HepG2 (cell line): ENCODE measurements at regions not wholly inside any gene's neighbourhood (a gene's known extent, or its start where the extent isn't known, plus 50 kb on each side); places are given as distances from the start of the nearest gene placed in this dataset.

ENCODE experiments used
- ATAC-seq: fragments of 200-7000 bp; cut with Tn5 transposase; 3 replicates; pipeline ENCODE4 v1.9.1; 2020; ENCODE audit warnings: mild to moderate bottlenecking, moderate library complexity
- BruUV-seq: library from RNA; stranded (reverse); fragments of 400-500 nt; replicated peaks from 2 replicates; lab custom pipeline; 2021; lab: Mats Ljungman, UMichigan
- CTCF ChIA-PET: fragments of 300-600 bp; formaldehyde crosslinking; extraction: SDS; loops from one replicate; lab custom pipeline; 2021; ENCODE audit warnings: low total read pairs, inconsistent platforms, low intra/inter-chr PET ratio; lab: Yijun Ruan, JAX
- POLR2A ChIA-PET: fragments of 350-600 bp; sonication (Branson Sonifier 250); formaldehyde crosslinking; loops from one replicate; lab custom pipeline; 2020; ENCODE audit warnings: antibody characterized with exemption, inconsistent platforms; lab: Yijun Ruan, JAX
- DNase-seq: peaks from one replicate; pipeline ENCODE4 v3.0.0-alpha.2; 2015; ENCODE audit warnings: low spot score
- FAIRE-seq: peaks from 3 replicates; lab custom pipeline; 2011; peaks lifted over from hg19 to GRCh38; lab: Jason Lieb, UNC
- H2AFZ ChIP-seq: one replicate; pipeline ENCODE4 v1.6.1; 2011; ENCODE audit warnings: low read length, inconsistent platforms
- H3K27ac ChIP-seq: fragments of 300-600 bp; 3 replicates; pipeline ENCODE4 v1.8.0; 2011; ENCODE audit warnings: mixed run types, mild to moderate bottlenecking, mixed read lengths, low read length, inconsistent platforms; ENCODE audit not compliant: insufficient read depth; ENCODE audit errors: extremely low read length
- H3K27me3 ChIP-seq, 2 experiments: fragments of 200-600 bp in 1 of 2; 2 replicates in 1 of 2; 3 replicates in 1 of 2; pipeline versions ENCODE4 v1.6.0 to v1.8.0; 2011; ENCODE audit warnings: low read length in 2 of 2, mild to moderate bottlenecking in 2 of 2, moderate library complexity in 2 of 2, inconsistent platforms in 1 of 2; ENCODE audit not compliant: insufficient read depth in 2 of 2, control insufficient read depth in 1 of 2
- H3K36me3 ChIP-seq, 2 experiments: fragments of 200-600 bp in 1 of 2; replicated peaks in 1 of 2; 2 replicates in 1 of 2; 3 replicates in 1 of 2; pipeline versions ENCODE4 v1.5.1 to v1.8.0; 2011; ENCODE audit warnings: low read length in 2 of 2, inconsistent platforms in 1 of 2; ENCODE audit not compliant: insufficient read depth in 2 of 2, control insufficient read depth in 1 of 2
- H3K4me1 ChIP-seq: 2 replicates; pipeline ENCODE4 v1.5.1; 2012; ENCODE audit warnings: low read length, inconsistent platforms; ENCODE audit not compliant: insufficient read depth
- H3K4me2 ChIP-seq: 2 replicates; pipeline ENCODE4 v1.6.0; 2011; ENCODE audit warnings: low read depth, low read length, inconsistent platforms
- H3K4me3 ChIP-seq, 3 experiments: fragments of 200-600 bp in 1 of 3; sonication (generic), shearing (Covaris generic) in 1 of 3; replicated peaks in 1 of 3; 2 replicates each; pipeline ENCODE4 v1.5.1; 2011 to 2016; ENCODE audit warnings: low read length in 3 of 3, inconsistent platforms in 2 of 3, low read depth in 2 of 3, mild to moderate bottlenecking in 2 of 3, control low read depth in 1 of 3, mixed read lengths in 1 of 3; ENCODE audit not compliant: insufficient read depth in 1 of 3
- H3K79me2 ChIP-seq: one replicate; pipeline ENCODE4 v1.6.1; 2011; ENCODE audit warnings: low read length, inconsistent platforms; ENCODE audit not compliant: insufficient read depth
- H3K9ac ChIP-seq: 2 replicates; pipeline ENCODE4 v1.6.0; 2011; ENCODE audit warnings: mild to moderate bottlenecking, low read depth, low read length, inconsistent platforms; ENCODE audit not compliant: insufficient read depth
- H3K9me3 ChIP-seq: 2 replicates; pipeline ENCODE4 v1.5.1; 2012; ENCODE audit warnings: mild to moderate bottlenecking, low read length
- H4K20me1 ChIP-seq: 2 replicates; pipeline ENCODE4 v1.6.0; 2011; ENCODE audit warnings: inconsistent platforms, mild to moderate bottlenecking, low read length, moderate library complexity; ENCODE audit not compliant: insufficient read depth
- ELF3 ChIP-seq: IDR thresholded peaks from 2 replicates; pipeline ENCODE4 v1.6.1; 2016; ENCODE audit warnings: missing genetic modification reagents, missing compliant biosample characterization
- ISX ChIP-seq: sonication (generic); formaldehyde crosslinking; conservative IDR thresholded peaks from 2 replicates; pipeline ENCODE4 v1.5.0; 2020; ENCODE audit warnings: missing genetic modification reagents
- NFYC ChIP-seq: IDR thresholded peaks from 2 replicates; pipeline ENCODE4 v1.6.1; 2016; ENCODE audit warnings: missing genetic modification reagents, missing compliant biosample characterization
- SIN3A ChIP-seq: IDR thresholded peaks from 2 replicates; pipeline ENCODE4 v1.6.1; 2011; ENCODE audit warnings: low read depth, mild to moderate bottlenecking, control low read depth, low read length, borderline replicate concordance
- SOX6 ChIP-seq, 2 experiments: fragments of 450-650 bp in 1 of 2; sonication (generic) in 1 of 2; formaldehyde crosslinking in 1 of 2; IDR thresholded peaks; 2 replicates each; pipeline versions ENCODE4 v1.4.0 to v1.6.1; 2017 to 2020; ENCODE audit warnings: antibody characterized with exemption in 1 of 2, mild to moderate bottlenecking in 1 of 2, missing genetic modification reagents in 1 of 2
- STAT6 ChIP-seq: sonication (generic); formaldehyde crosslinking; IDR thresholded peaks from 2 replicates; pipeline ENCODE4 v1.4.0; 2020; ENCODE audit warnings: missing genetic modification reagents, mild to moderate bottlenecking, borderline replicate concordance
- ZNF572 ChIP-seq: sonication (generic); formaldehyde crosslinking; IDR thresholded peaks from 2 replicates; pipeline ENCODE4 v1.5.1; 2020; ENCODE audit warnings: mild to moderate bottlenecking, missing genetic modification reagents
- ZNF609 ChIP-seq: sonication (generic); formaldehyde crosslinking; IDR thresholded peaks from 2 replicates; pipeline ENCODE4 v1.4.0; 2020; ENCODE audit warnings: mild to moderate bottlenecking, missing genetic modification reagents, borderline replicate concordance
- ZNF646 ChIP-seq: sonication (generic); formaldehyde crosslinking; IDR thresholded peaks from 2 replicates; pipeline ENCODE4 v1.9.0; 2021; ENCODE audit warnings: mild to moderate bottlenecking, missing genetic modification reagents
- WGBS: methylation state at CpG from one replicate; pipeline ENCODE4 v1.1.6; 2017; ENCODE audit warnings: low lambda C conversion rate; 5-methylcytosine and 5-hydroxymethylcytosine counted together
- in situ Hi-C: cut with HindIII; loops from 2 replicates; pipeline ENCODE4 v1.10.0; 2017; ENCODE audit warnings: low pct_unique_long_range_greater_than_20kb; ENCODE audit not compliant: extremely low pct_ligation_motif_present
- intact Hi-C: fragments of 100-400 bp; cut with micrococcal nuclease; formaldehyde crosslinking; loops from one replicate; pipeline ENCODE4 v1.10.0; 2022; ENCODE audit not compliant: unreplicated experiment

- Histone ChIP-seq H3K27me3 (peaks cover 1 to 10% of the 10 kb centered on the region in 2 experiments; a peak in 2 of 5 replicates), H3K79me2 (no peaks in the 10 kb centered on the region), H3K36me3 (no peaks in the 10 kb centered on the region), H3K4me3 (no peak overlapping the region), H3K4me2 (no peak overlapping the region), H2AFZ (no peak overlapping the region), H3K9ac (no peak overlapping the region), H3K9me3 (no peaks in the 10 kb centered on the region), H3K4me1 (no peaks in the 10 kb centered on the region), H3K27ac (no peak overlapping the region), H4K20me1 (no peaks in the 10 kb centered on the region)
- in situ Hi-C loops (no loop called here), intact Hi-C loops (no loop called here)
- 28% methylated on average over 4 of the region's 12 CpGs for WGBS
- FAIRE-seq = no peak
- BruUV-seq = no TSS peak
- ATAC-seq = no peak
- POLR2A ChIA-PET = no interaction called here
- CTCF ChIA-PET = no interaction called here
- DNase-seq = no peak
- TF ChIP-seq ZNF572 (CRISPR knock-in tag) = no peak
- TF ChIP-seq SOX6 (IDR thresholded peaks at IDR 0.05) = no peak
- TF ChIP-seq SOX6 (CRISPR knock-in tag; IDR thresholded peaks at IDR 0.05) = no peak
- no peak for TF ChIP-seq ELF3 (CRISPR knock-in tag)
- TF ChIP-seq ISX (CRISPR knock-in tag) = no peak
- no peak for TF ChIP-seq SIN3A
- TF ChIP-seq ZNF646 (CRISPR knock-in tag) = no peak
- TF ChIP-seq STAT6 (CRISPR knock-in tag) = no peak
- TF ChIP-seq ZNF609 = no peak
- TF ChIP-seq NFYC (CRISPR knock-in tag) = no peak
Observed at GRCh38 chr5:174223355-174223754, 177.8 kb downstream of the NSG2 start.
